Posterior vena cava (tissue), 2 donors: ENCODE measurements at regions not wholly inside any gene's neighbourhood (a gene's known extent, or its start where the extent isn't known, plus 50 kb on each side); places are given as distances from the start of the nearest gene placed in this dataset.
"Not testable (repeated sequence)": the region's sequence is repeated elsewhere in the genome, so short reads cannot be mapped to it uniquely, and the experiment has no call there.

Experiments used
- DNase-seq: peaks from one replicate; pipeline ENCODE4 v3.0.0-alpha.2; 2020; ENCODE audit warnings: low spot score
- intact Hi-C, 2 donors: fragments of 100-400 bp; cut with DNase I; formaldehyde crosslinking; loops; one replicate each; pipeline versions ENCODE4 v1.14.1 to v1.14.2; 2022 to 2023
- donor health status: DM: yes; HTN: yes; CAD: no.
- donor health status: DM: yes; HTN: yes; CAD: no.

DNA sequence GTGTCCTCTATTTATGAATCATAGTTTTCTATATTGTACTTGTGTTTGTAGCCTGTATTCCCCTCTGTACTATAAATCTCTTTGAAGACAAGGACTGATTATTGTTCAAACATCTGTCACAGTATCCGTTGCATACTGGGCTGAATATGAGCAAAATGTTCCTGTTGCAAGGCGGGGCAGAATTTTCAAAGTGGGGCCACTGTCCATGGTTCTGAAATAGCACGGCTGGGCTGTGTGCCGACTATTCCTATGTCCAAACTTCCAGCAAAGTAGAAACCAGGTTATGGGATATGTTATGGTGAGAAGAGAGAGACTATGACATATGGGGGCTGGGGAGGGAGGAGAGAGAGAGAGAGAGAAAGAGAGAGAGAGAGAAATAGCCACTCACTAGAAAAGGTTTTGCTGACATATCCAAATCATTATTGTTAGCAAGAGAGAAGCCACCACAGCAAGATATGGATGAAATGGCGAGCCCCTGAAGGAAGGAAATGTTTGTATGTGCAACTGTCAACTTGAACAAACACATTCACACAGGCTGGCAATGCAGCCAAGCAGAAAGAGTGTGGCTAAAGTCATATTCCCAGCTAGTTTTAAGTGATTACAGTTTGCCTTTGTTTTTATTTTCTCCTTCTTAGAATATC lies 107.0 kb upstream of the GPR12 start:
- no peak for DNase-seq
- intact Hi-C loops: no loop called here

DNA sequence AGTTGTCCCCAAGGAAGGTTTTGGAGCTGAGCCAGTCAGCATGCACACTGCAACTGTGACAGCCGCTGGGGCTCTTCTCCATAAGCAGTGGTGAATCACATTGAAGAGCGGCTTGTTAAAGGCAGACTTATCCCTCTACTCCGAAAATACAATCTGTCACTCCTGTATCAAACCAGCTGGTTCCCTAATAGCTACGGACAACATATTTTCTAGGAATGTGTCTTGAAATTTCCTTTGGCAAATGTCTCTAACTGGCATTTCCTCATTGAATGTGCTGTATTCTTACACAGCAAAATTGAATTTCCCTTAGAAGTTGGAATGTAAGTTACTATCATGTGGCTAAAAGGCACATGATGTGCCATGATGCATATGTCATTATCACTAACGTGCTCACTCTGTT lies 104.0 kb upstream of the GPR12 start:
- no peak for DNase-seq
- intact Hi-C loops: no loop called here

DNA sequence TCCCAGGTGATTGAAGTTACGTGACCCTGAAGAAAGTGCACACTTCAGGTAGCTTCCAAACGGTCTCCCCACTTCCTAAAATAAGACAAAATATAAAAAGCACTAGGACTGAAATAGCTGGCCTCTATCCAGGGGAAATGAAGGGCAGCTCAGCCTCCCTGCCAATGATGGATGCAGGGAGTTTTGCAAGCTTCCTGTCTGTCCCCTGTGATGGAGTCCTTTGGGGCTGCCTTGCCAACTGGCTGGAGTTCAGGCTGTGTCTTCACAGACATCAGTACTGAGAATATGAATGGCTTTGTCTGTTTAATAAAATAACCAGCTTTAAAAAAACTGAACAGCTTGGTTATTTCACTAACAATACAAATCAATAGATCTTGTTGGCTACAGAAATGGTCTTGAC lies 101.4 kb upstream of the GPR12 start:
- DNase-seq: no peak
- intact Hi-C loops: no loop called here

DNA sequence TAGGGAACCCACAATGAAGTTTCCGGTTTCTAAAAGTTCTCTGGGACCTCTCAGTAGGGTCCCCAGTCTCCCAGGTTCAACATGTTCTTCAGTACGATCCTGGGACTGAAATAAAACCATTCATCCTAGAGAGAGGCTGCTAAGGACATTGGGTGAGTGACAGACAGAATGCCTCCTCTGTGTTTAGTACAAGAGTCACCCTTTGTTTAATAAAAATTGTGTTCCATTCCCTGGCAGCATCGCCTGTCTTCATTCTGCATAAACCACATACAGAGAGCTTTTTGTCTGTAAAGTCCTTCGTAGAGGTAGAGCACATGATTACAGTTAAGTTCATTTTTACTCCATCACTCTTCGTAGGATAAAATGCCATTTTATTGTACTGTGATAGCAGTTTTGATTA lies 95.3 kb upstream of the GPR12 start:
- DNase-seq: no peak
- intact Hi-C loops: no loop called here

DNA sequence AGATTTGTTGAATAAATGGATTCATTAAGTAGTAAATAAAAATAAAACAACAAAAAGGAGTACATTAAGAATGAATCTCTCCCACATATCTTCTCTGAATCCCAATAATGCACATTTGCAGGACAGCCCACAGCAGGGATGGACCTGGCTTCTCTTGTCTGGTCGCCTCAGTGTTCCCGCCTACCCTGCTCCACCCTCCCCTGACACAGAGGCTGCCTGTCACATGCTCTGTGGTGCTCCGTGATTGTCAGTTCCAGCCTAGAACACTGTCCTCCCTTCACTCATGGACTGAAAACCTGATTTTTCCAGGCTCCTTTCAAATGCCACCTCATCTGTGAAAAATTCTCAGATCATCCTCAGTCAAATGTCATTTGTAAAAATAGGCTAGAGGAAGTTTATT lies 94.5 kb upstream of the GPR12 start:
- no peak for DNase-seq
- intact Hi-C loops: no loop called here

DNA sequence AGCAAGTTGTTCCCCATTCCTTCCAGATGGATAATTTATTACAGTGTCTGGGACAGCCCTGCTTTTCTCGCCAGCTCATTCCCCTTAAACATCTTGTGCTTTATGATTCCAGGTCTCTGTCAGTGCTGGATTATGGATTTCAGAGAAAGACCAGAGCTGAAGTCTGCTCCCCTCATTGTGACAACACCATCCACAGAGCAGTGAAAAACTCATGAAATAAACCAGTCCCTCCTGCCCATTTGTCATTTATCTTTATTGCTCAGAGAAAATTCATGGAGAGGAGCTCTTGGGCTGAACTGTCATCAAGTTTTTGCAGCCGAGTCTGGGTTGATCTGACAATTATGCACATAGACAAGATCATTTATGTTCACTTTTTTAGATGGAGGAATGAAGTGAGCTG lies 92.7 kb upstream of the GPR12 start:
- DNase-seq: no peak
- intact Hi-C loops: no loop called here

DNA sequence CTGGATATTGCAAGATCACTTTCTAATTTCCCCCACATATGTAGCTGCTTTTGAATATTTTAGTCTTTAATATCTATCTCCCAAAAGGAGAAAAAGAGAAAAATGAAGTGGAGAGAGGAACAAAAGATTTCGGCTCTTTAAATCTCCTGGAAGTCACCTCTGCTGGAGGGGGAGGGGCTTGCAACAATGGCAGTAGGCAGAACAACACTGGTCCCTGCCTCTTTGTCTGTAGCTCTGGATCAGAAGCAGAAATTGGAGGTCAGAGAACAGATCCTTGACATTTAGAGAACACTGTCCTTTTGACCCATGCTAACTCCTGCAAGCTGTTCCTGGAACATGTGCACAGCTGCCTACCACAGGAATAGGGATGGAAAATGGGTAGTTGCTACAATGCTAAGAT lies 86.7 kb upstream of the GPR12 start:
- intact Hi-C loops: no loop called here
- no peak for DNase-seq

DNA sequence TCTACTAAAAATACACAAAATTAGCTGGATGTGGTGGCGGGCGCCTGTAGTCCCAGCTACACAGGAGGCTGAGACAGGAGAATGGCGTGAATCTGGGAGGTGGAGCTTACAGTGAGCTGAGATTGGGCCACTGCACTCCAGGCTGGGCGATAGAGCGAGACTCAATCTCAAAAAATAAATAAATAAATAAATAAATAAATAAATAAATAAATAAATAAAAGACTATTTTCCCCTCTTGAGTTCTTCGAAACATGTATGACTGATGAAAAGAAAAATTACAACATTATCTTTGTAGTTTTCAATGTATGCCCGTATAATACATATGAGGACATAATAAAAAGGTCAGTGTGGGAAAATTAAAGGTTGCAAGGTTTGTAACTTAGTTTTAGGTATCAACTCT lies 84.5 kb upstream of the GPR12 start:
- DNase-seq, intact Hi-C loops: not testable (repeated sequence)

DNA sequence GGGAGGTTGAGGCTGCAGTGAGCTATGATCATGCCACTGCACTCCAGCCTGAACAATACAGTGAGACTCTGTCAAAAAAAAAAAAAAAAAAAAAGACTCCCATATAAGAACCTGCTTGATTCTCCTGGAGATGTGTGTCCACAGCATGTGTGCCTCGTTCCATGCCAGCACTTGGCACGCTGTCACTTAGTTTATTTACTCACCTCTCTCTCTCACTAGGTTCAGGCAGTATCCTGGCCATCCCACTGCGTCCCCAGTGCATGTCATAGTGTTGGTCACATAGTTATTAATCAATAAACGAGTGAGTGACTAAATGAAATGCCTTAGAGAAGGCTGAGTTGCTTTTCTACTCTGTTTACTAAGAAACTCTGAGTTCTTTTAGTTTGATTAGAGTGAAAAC lies 79.1 kb upstream of the GPR12 start:
- no peak for DNase-seq
- intact Hi-C loops: no loop called here

DNA sequence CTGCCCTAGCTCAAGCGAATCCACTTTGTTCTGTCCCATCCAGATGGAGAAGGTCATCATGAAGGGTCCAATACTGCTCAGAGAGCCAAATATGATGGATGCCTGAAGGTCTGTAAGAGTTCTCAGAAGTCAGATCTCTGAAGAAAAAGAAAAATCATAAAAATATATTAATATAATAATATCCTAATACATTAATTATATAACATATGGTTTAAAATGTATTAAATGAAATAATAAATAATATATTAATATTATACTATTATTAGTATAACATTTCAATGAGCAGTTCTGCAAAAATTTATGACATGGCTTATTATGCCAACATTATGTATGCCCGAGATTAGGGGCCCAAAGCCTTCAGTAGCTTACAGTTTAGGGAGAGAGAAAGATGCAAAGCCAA lies 78.2 kb upstream of the GPR12 start:
- intact Hi-C loops: no loop called here
- DNase-seq: no peak

DNA sequence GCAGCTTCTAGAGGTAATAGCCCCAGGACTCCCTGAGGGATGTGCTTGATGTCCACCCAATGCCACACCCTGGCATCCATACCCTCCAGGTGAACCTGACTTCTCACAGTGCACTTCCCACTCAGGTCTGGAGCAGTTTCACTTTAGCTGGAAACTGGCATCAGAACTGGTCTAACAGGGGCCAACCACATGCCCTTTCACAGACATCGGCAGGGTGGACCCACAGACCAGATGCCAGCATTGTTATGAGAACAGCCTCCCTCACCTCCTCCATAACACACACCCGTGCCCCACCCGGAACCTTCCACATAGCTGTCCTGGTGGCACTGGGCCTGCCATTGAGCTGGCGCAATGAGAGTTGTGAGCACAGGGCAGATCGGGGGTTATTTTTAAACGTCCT lies 77.4 kb upstream of the GPR12 start:
- intact Hi-C loops: no loop called here

DNA sequence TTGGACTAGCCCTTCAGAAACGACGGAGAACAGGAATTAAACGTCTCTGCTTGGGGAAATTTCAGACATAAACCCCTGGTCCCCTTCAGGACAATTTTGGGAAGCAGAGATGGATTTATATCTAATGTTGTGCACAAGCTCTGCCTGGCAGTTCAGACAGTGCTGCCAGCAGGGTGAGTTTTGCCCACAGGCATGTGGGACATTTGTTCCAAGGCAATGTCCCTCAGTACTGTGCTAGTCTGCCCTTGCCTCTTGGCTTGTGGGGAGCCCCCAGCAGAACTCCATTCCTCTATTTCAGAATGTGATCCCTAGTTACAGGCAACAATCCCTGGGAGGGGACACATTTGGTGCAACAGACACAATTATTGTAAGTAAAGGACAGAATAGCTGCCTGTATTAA lies 76.5 kb upstream of the GPR12 start:
- intact Hi-C loops: no loop called here
- no peak for DNase-seq

More for the DNA sequence above, 77.4 kb upstream of the GPR12 start:
- no peak for DNase-seq

DNA sequence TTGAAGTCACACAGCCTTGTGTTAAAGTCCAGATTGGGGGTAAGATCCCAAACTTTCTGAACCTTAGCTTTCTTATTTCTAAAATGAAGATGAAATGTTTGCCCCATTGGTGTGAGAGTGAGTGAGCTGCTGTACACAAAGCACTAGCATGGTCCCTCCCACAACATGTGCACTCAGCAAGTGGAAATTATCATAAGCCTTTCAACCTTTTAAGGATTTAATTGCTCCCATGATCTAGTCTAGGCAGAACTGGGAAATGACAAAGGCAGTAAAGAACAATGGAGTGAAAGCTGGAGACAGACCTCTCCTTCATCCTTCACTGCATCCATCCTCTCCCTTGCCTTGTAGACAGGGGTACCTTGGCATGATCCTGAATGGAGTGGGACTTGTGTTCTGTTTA lies 76.0 kb upstream of the GPR12 start:
- intact Hi-C loops: no loop called here
- DNase-seq: no peak

DNA sequence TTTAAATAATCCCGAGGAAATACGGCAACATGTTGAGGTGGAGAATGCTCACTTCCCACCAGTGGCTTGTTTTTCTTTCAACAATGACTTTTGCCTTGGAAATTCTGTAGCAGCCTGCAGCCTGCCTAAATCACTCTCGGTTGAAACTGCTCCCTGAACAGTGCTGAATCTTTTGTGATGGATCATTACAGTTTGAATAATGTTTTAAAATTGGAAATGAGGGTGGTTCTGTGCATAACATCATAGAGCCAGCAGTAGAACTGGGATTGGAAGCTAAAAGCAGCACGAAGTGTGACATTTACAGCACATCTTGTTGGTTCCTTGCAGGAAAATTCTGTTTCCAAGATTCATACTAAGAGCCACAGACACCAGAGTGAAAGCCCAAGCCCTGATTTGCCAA lies 74.1 kb upstream of the GPR12 start:
- intact Hi-C loops: no loop called here
- DNase-seq: no peak

DNA sequence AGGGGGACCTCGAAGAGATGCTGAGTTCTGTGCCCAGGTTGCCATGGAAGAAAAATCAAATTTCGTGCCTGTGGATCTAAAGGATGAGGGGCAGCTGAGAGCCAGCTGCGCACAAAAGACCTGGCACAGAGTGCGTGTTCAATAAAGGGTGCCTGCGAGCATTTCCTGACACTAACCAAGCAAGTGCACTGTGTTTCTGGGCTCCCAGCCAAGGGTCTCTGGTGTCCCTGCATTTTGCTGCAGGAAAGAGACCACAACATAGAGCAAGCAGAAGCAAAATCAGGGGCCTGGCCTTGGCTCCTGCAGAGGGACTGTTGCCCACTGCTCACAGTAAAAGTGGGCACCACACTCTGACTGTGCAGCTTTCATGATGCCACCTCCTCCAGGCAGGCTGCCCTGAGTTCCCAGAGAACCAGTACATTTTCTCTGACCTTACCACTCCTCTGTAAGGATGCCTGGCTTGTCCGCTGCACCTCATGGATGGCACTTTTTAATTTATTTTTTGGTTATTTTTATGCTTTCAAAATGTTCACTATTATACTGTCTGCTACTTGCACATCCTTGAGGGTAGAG lies 70.8 kb upstream of the GPR12 start:
- intact Hi-C loops: no loop called here
- DNase-seq: no peak

DNA sequence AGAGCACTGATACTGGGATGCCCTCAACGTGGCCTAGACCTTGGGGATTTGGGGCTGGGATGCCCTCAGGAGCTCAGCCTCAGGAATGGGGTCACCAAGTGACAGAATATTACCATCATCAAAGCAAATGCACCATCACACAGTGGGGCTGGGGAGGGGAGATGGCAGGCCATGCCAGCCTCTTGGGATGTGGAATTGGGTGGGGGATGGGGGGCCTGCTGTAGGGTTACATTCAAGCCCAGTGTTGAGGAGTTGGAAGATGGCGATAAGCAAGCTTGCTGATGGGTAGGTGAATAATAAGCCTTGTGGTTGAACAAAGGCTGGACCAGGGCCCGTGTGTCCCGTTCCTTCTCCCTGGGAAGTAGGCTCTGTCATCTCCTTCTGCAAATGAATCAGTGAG lies 69.1 kb upstream of the GPR12 start:
- DNase-seq: no peak
- intact Hi-C loops: no loop called here

DNA sequence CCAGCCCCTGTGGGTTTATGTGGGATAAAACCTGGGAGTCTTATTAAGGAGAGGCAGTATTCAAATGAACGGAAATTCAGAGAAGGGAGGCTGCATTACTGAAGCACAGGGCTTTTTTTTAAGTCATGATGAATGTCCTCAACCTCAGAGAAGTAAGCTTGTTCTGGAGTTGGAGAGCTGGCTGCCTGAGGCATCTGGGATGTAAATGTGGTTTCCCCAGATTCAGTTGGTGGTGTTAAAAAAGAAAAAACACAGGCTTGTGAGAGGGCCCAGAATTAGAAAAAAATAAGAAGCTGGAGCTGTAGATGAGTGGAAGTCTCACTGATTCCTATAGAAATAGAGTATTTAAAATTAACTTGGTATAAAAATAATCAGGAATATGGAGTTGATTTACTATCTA lies 64.0 kb upstream of the GPR12 start:
- intact Hi-C loops: no loop called here

DNA sequence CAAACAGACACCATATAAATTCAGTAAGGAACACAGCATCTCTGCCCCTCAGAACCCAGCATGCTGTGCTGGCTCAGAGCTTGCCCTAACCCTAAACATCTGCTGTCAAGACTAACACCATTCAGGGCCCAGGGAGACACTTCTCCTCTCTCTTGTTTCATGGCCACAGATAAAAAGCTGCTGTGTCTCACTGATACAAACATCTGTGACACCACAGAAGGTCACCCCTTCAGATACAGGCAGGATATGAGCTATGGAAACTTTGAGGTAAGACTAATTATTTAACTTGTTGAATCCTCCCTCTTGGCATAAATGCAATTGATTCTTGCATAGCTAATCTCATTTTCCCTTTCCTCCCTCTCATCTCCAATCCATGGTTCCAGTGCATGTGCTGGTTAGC lies 61.6 kb upstream of the GPR12 start:
- no peak for DNase-seq
- intact Hi-C loops: no loop called here

More for the DNA sequence above, 64.0 kb upstream of the GPR12 start:
- no peak for DNase-seq

DNA sequence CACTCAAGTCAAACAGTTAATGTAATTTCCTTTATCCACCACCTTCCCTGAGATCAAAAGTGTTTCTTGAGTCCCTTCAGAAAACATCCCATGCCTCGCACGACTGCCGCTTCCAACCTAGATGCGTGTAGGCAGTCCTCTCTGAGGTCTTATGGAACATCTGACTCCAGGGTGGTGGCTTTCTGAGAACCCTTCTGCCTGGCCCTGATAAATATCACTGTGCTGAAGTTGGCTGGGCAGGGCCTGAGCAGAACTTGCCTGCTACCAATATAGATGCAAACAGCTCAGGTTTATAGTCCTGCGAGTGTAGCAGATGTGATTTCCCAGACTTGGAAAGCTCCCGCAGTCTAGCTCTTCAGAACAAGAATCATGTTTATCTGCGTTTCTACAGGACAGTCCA lies 61.1 kb upstream of the GPR12 start:
- intact Hi-C loops: no loop called here
- no peak for DNase-seq

DNA sequence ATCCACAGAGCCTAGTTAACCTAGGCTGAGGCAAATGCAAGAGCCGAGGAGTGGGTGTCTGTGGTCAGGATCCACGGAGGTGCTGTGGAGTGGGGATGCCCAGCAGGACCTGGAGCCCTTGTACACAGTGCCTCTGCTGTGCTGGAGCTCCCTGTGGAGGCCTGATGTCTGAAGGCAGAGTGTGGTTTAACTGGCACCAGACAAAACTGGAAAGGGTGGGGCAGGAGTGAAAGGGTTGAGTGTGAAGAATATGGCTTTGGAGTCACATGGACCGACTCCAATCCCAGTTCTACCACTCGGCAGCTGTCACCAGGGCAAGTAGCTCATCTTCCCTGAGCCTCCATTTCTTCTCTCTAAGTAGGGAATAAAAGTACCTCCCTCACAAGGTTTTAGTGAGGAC lies 60.3 kb upstream of the GPR12 start:
- intact Hi-C loops: no loop called here
- DNase-seq: no peak

DNA sequence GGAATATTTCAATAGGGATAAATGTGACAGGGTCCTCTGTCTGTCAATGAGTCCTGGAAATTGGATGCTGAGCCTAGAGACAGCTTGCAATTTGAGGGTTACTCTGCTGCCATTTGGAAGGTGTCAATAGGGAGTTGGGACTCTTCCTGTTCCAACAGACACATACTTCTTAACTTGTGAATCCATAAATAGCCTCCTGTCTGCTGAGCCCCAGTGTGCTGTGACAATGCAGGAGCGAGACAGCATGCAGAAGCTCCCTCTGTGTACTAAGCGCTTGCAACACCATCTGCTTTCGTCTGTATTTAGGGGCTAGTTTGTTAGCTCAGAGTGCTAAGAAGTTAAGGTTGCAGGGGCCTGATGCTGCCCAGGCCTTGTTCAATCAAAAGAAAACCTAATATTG lies 58.5 kb upstream of the GPR12 start:
- no peak for DNase-seq
- intact Hi-C loops: no loop called here

DNA sequence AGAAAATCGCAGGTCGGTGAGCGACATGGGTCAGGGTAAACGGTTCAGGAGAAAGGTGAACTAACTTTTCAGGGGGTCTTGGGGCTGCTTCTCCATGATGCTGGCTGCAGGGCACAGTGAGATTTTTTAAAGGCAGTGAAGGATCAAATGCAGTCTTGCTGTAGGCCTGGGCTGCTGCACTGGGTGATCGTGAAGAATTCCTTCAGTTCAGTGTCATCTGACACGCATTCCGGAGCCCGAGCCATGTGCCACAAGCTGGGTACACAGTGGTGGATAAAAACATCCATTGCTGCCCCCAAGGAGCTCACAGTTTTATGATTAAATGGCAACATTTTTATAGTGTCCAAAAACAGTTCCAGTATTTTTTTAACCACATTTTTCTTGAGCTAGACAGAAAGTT lies 56.3 kb upstream of the GPR12 start:
- DNase-seq: no peak
- intact Hi-C loops: no loop called here
